ENCODE measurements at regions not wholly inside any gene's neighbourhood (a gene's known extent, or its start where the extent isn't known, plus 50 kb on each side); places are given as distances from the start of the nearest gene placed in this dataset.
"Not testable (repeated sequence)": the region's sequence is repeated elsewhere in the genome, so short reads cannot be mapped to it uniquely, and the experiment has no call there.

GRCh38 chr21:35982717-35983116 lies 77.6 kb downstream of the SETD4 start:
- peaks cover 2% of the 10 kb centered on the region for H3K27me3 ChIP-seq
- 96% methylated on average over 5 of the region's 5 CpGs for WGBS
- H3K4me3 ChIP-seq, result no peak overlapping the region
- no peaks in the 10 kb centered on the region for H3K9me3 ChIP-seq
- DNase-seq (ENCODE audit: low spot score in 2 of 2), result no peak
- peak overlapping the region; percentile 56 for H3K27ac ChIP-seq
- H3K4me1 ChIP-seq, result no peaks in the 10 kb centered on the region
- TF ChIP-seq POLR2AphosphoS5 (IDR thresholded peaks at IDR 0.05), result no peak
- TF ChIP-seq POLR2A (IDR thresholded peaks at IDR 0.05), result no peak
- no peak for TF ChIP-seq EP300 (IDR thresholded peaks at IDR 0.05)
- TF ChIP-seq, protein P1, sequence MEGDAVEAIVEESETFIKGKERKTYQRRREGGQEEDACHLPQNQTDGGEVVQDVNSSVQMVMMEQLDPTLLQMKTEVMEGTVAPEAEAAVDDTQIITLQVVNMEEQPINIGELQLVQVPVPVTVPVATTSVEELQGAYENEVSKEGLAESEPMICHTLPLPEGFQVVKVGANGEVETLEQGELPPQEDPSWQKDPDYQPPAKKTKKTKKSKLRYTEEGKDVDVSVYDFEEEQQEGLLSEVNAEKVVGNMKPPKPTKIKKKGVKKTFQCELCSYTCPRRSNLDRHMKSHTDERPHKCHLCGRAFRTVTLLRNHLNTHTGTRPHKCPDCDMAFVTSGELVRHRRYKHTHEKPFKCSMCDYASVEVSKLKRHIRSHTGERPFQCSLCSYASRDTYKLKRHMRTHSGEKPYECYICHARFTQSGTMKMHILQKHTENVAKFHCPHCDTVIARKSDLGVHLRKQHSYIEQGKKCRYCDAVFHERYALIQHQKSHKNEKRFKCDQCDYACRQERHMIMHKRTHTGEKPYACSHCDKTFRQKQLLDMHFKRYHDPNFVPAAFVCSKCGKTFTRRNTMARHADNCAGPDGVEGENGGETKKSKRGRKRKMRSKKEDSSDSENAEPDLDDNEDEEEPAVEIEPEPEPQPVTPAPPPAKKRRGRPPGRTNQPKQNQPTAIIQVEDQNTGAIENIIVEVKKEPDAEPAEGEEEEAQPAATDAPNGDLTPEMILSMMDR (IDR thresholded peaks at IDR 0.05), result no peak
- no peaks in the 10 kb centered on the region for H3K36me3 ChIP-seq

DNA sequence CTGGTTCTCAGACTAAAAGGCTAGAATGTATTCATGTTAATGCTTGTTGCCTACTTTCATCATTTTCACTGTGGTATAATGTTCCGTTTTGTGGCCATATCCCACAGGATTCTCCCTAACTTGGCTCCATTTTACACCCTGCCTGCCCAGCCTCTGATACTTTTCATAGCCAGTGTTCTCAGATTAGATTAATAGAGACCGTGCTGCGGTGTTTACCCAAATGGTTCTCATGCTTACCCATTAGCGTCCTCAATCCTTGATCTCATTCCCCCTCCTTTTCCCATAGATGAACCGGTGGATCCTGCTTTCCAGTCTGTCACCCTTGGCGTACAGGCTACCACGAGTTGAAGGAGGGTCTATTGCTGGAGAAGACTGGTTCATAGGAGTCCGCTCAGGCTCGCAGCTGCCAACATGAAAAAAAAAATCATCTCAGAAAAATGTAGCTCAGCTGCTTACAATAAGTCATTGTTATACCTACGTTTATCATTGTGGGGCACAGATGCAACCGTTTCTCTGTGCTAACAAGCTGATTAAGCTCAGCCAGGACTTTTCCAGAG lies 78.7 kb downstream of the SETD4 start:
- peaks cover 2% of the 10 kb centered on the region for H3K27me3 ChIP-seq
- no peak for DNase-seq (ENCODE audit: low spot score in 2 of 2)
- WGBS, result 44% methylated on average over 11 of the region's 11 CpGs
- no peaks in the 10 kb centered on the region for H3K36me3 ChIP-seq
- no peaks in the 10 kb centered on the region for H3K9me3 ChIP-seq
- no peaks in the 10 kb centered on the region for H3K4me1 ChIP-seq
- H3K27ac ChIP-seq, result no peak overlapping the region
- no peak overlapping the region for H3K4me3 ChIP-seq
- peak in 1 of 3 donors; percentile 43 for TF ChIP-seq POLR2AphosphoS5 (IDR thresholded peaks at IDR 0.05)
- TF ChIP-seq EP300 (IDR thresholded peaks at IDR 0.05), result no peak
- TF ChIP-seq, protein P1 (IDR thresholded peaks at IDR 0.05), result no peak

DNA sequence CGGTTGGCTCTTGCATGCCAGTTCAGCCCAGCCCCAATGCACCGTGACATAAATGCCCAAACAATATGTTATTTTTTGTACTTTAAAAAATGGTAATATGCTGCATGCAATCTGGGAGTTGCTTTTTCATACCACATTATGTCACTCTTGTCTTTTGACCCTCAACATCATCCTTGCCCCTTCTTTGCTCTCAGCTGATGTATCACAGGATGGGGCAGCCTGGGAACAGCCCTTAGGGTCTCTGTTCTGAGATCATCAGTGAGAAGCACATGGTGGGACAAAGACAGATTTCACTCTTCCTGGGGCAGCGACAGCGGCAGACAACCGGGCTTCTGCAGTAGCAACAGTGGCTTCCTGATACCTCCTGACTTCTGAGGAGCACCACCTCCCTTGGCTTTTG lies 79.5 kb downstream of the SETD4 start:
- Histone ChIP-seq H3K9me3 (no peaks in the 10 kb centered on the region), H3K36me3 (no peaks in the 10 kb centered on the region), H3K4me3 (no peak overlapping the region), H3K27me3 (peaks cover 2% of the 10 kb centered on the region), H3K4me1 (no peaks in the 10 kb centered on the region), H3K27ac (no peak overlapping the region)
- DNase-seq (ENCODE audit: low spot score in 2 of 2), result no peak
- TF ChIP-seq EP300 (IDR thresholded peaks at IDR 0.05) (no peak), POLR2AphosphoS5 (IDR thresholded peaks at IDR 0.05) (no peak), POLR2A (IDR thresholded peaks at IDR 0.05) (no peak)
- TF ChIP-seq, protein P1 (IDR thresholded peaks at IDR 0.05), result no peak
- WGBS, result 70% methylated on average over 5 of the region's 5 CpGs

DNA sequence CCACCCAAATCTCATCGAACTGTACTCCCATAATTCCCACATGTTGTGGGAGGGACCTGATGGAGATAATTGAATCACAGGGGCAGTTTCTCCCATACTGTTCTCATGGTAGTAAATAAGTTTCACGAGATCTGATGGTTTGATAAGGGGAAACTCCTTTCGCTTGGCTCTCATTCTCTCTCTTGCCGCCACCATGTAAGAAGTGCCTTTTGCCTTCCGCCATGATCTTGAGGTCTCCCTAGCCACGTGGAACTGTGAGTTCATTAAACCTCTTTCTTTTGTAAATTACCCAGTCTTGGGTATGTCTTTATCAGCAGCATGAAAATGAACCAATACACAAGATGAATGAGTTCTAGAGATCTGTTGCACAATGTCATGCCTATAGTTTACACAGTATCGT lies 82.5 kb downstream of the SETD4 start:
- not testable (repeated sequence) for H3K9me3 ChIP-seq; DNase-seq (ENCODE audit: low spot score in 2 of 2); H3K36me3 ChIP-seq; H3K27me3 ChIP-seq; H3K27ac ChIP-seq; H3K4me1 ChIP-seq; H3K4me3 ChIP-seq
- WGBS, result 87% methylated on average over 7 of the region's 7 CpGs

DNA sequence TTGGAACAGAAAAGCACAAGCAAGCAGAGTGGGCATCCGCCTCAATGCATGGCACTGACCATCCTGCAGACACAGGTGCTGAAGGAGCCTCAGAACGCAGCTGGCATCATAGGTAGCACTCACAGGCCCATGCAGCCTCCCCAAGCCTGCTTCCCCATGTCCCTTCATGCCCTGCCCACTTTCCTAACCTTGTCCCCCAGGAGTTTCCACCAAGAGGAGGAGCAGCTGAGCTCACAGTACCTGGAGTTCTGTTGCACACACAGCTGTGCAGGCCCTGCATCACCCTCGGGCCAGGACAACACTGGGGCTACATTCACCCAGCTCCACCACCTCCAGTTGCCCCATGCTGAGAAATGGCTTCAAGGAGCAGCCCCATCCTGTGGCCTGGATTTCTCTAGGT lies 83.4 kb downstream of the SETD4 start:
- 96% methylated on average over 3 of the region's 3 CpGs for WGBS
- H3K27me3 ChIP-seq, result no peaks in the 10 kb centered on the region
- no peaks in the 10 kb centered on the region for H3K36me3 ChIP-seq
- TF ChIP-seq POLR2A (IDR thresholded peaks at IDR 0.05) (no peak), POLR2AphosphoS5 (IDR thresholded peaks at IDR 0.05) (no peak), EP300 (IDR thresholded peaks at IDR 0.05) (no peak)
- TF ChIP-seq, protein P1 (IDR thresholded peaks at IDR 0.05), result no peak
- no peaks in the 10 kb centered on the region for H3K4me1 ChIP-seq
- H3K27ac ChIP-seq, result no peak overlapping the region
- no peak for DNase-seq (ENCODE audit: low spot score in 2 of 2)
- H3K4me3 ChIP-seq, result no peak overlapping the region
- H3K9me3 ChIP-seq, result no peaks in the 10 kb centered on the region

DNA sequence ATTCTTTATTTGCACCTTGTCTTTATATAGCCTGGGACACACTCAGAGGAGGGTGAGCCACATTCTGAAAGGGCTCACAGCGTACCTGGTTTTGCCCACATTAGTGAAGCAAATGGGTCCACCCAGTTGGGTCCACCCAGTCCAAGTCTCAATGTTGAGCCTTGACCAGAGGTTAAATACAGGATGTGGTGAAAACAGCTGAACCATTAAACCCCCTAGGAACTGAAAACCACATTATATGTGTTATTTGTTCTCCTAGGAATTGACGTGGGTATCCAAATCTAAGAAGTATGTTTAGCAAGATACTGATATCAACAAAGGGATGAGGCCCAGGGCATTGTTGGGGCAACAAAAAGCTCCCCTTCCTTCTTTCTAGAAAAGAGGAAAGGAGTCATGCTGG lies 83.8 kb downstream of the SETD4 start:
- Histone ChIP-seq H3K27ac (no peak overlapping the region), H3K9me3 (no peaks in the 10 kb centered on the region), H3K4me1 (no peaks in the 10 kb centered on the region), H3K36me3 (no peaks in the 10 kb centered on the region), H3K4me3 (no peak overlapping the region), H3K27me3 (no peaks in the 10 kb centered on the region)
- DNase-seq (ENCODE audit: low spot score in 2 of 2), result no peak
- WGBS, result 79% methylated on average over 2 of the region's 2 CpGs
- no peak for TF ChIP-seq POLR2A (IDR thresholded peaks at IDR 0.05)
- TF ChIP-seq, protein P1 (IDR thresholded peaks at IDR 0.05), result no peak
- TF ChIP-seq POLR2AphosphoS5 (IDR thresholded peaks at IDR 0.05), result no peak
- TF ChIP-seq EP300 (IDR thresholded peaks at IDR 0.05), result no peak

All from suprapubic skin (tissue), 4 donors.